ELR (cell line): ENCODE measurements at regions not wholly inside any gene's neighbourhood (a gene's known extent, or its start where the extent isn't known, plus 50 kb on each side); places are given as distances from the start of the nearest gene placed in this dataset.

ENCODE experiments used
- DNase-seq: peaks from one replicate; pipeline ENCODE4 v3.0.0-alpha.2; 2015; ENCODE audit warnings: low read depth

GRCh38 chr16:7093511-7093910 lies 239.1 kb upstream of the RBFOX1 start:
- DNase-seq: no peak

GRCh38 chr16:7090628-7091115 lies 242.0 kb upstream of the RBFOX1 start:
- DNase-seq: no peak

GRCh38 chr16:7089751-7090150 lies 242.9 kb upstream of the RBFOX1 start:
- no peak for DNase-seq

GRCh38 chr16:7088711-7089110 lies 243.9 kb upstream of the RBFOX1 start:
- DNase-seq: no peak

- DNase-seq: no peak
Measured at GRCh38 chr16:7086822-7087616, 245.6 kb upstream of the RBFOX1 start.

GRCh38 chr16:7085776-7086175 lies 246.9 kb upstream of the RBFOX1 start:
- DNase-seq: no peak

- DNase-seq: no peak
Measured at GRCh38 chr16:7083096-7083495, 249.5 kb upstream of the RBFOX1 start.

- no peak for DNase-seq
Measured at GRCh38 chr16:7077636-7078035, 255.0 kb upstream of the RBFOX1 start.

- no peak for DNase-seq
Measured at GRCh38 chr16:7074715-7075114, 257.9 kb upstream of the RBFOX1 start.

GRCh38 chr16:7057458-7057857 lies 275.2 kb upstream of the RBFOX1 start:
- no peak for DNase-seq

- DNase-seq: no peak
Measured at GRCh38 chr16:7055443-7055842, 277.2 kb upstream of the RBFOX1 start.

- no peak for DNase-seq
Measured at GRCh38 chr16:7051591-7052349, 280.9 kb upstream of the RBFOX1 start.

- no peak for DNase-seq
Measured at GRCh38 chr16:7044331-7044730, 288.3 kb upstream of the RBFOX1 start.

- no peak for DNase-seq
Measured at GRCh38 chr16:7038475-7038874, 294.2 kb upstream of the RBFOX1 start.

- DNase-seq: no peak
Measured at GRCh38 chr16:7037495-7037894, 295.1 kb upstream of the RBFOX1 start.

- no peak for DNase-seq
Measured at GRCh38 chr16:7031031-7031430, 301.6 kb upstream of the RBFOX1 start.

GRCh38 chr16:7027401-7027800 lies 305.2 kb upstream of the RBFOX1 start:
- no peak for DNase-seq

- DNase-seq: no peak
Measured at GRCh38 chr16:7026639-7027038, 306.0 kb upstream of the RBFOX1 start.

GRCh38 chr16:7025616-7026190 lies 306.9 kb upstream of the RBFOX1 start:
- peak; percentile 0 for DNase-seq

- no peak for DNase-seq
Measured at GRCh38 chr16:7021653-7022275, 310.9 kb upstream of the RBFOX1 start.

GRCh38 chr16:7017006-7017662 lies 315.5 kb upstream of the RBFOX1 start:
- DNase-seq: no peak

GRCh38 chr16:7014756-7015155 lies 317.9 kb upstream of the RBFOX1 start:
- DNase-seq: no peak
